DOHH2 (cell line): ENCODE measurements at regions not wholly inside any gene's neighbourhood (a gene's known extent, or its start where the extent isn't known, plus 50 kb on each side); places are given as distances from the start of the nearest gene placed in this dataset.
"Not testable (repeated sequence)": the region's sequence is repeated elsewhere in the genome, so short reads cannot be mapped to it uniquely, and the experiment has no call there.

Experiments used
- EZH2phosphoT487 ChIP-seq: fragments of 200-600 bp; sonication (generic); IDR thresholded peaks from 2 replicates; pipeline ENCODE4 v1.6.1; 2017; ENCODE audit warnings: borderline replicate concordance, mild to moderate bottlenecking, antibody characterized with exemption, low read length, moderate library complexity, mixed read lengths
- TF ChIP-seq, protein P1 (sequence below): fragments of 200-600 bp; sonication (generic); IDR thresholded peaks from one replicate; pipeline ENCODE4 v1.5.1; 2014; ENCODE audit warnings: antibody characterized with exemption, mild to moderate bottlenecking, low read depth, low read length; ENCODE audit not compliant: poor library complexity, severe bottlenecking

DNA sequence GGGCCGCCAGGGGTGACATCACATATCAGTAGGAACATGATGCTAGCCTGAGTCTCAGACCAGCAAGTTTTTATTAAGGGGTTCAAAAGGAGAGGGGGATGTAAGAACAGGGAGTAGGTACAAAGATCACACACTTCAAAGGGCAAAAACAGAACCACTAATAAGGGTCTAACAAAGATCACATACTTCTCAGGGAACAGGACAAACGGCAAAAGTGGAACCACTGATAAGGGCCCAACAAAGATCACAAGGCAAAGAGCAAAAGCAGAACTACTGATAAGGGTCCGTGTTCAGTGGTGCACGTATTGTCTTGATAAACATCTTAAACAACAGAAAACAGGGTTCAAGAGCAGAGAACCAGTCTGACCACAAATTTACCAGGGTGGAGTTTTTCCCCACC lies 107.0 kb downstream of the CCNG2 start:
- TF ChIP-seq, protein P1, sequence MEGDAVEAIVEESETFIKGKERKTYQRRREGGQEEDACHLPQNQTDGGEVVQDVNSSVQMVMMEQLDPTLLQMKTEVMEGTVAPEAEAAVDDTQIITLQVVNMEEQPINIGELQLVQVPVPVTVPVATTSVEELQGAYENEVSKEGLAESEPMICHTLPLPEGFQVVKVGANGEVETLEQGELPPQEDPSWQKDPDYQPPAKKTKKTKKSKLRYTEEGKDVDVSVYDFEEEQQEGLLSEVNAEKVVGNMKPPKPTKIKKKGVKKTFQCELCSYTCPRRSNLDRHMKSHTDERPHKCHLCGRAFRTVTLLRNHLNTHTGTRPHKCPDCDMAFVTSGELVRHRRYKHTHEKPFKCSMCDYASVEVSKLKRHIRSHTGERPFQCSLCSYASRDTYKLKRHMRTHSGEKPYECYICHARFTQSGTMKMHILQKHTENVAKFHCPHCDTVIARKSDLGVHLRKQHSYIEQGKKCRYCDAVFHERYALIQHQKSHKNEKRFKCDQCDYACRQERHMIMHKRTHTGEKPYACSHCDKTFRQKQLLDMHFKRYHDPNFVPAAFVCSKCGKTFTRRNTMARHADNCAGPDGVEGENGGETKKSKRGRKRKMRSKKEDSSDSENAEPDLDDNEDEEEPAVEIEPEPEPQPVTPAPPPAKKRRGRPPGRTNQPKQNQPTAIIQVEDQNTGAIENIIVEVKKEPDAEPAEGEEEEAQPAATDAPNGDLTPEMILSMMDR, result not testable (repeated sequence)
- TF ChIP-seq EZH2phosphoT487, result not testable (repeated sequence)
